ENCODE measurements at regions not wholly inside any gene's neighbourhood (a gene's known extent, or its start where the extent isn't known, plus 50 kb on each side); places are given as distances from the start of the nearest gene placed in this dataset.

DNA sequence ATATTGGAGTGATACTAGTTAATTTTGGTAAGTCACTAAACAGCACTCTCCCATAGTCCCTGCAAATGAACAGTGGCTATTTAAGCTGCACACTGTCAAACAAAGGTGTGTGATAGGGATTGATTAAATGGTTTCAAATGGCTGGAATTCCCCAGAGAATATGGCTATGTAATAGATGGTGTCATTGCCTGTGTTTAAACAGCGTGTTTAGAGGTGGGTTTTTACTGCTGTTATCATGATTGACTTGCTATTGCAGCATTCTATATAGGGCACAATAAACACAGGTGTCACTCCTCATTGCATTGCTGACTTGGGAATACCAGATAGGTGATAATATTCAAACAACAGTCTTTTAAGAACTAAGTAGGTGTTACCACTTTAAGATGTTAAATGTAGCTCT, 171.7 kb upstream of the MAN1A1 start:
- intact Hi-C loops (cut with micrococcal nuclease; ENCODE audit: unreplicated experiment), result no loop called here
- no peaks in the 10 kb centered on the region for H3K36me3 ChIP-seq (replicated peaks in 1 of 2; ENCODE audit: control insufficient read depth in 1 of 2, insufficient read depth in 2 of 2, low read length in 2 of 2)
- FAIRE-seq (no peak), ATAC-seq (no peak), DNase-seq (ENCODE audit: low spot score) (no peak)
- H4K20me1 ChIP-seq (ENCODE audit: insufficient read depth, low read length), result no peaks in the 10 kb centered on the region
- H3K9me3 ChIP-seq (ENCODE audit: low read length), result no peaks in the 10 kb centered on the region
- no peak overlapping the region for H3K4me2 ChIP-seq (ENCODE audit: low read depth, low read length)
- H3K27me3 ChIP-seq (ENCODE audit: control insufficient read depth in 1 of 2, insufficient read depth in 2 of 2, low read length in 2 of 2), result no peaks in the 10 kb centered on the region; a peak in 1 of 5 replicates
- H3K9ac ChIP-seq (ENCODE audit: insufficient read depth, low read depth, low read length), result no peak overlapping the region
- in situ Hi-C loops (cut with HindIII; ENCODE audit: extremely low pct_ligation_motif_present, low pct_unique_long_range_greater_than_20kb), result no loop called here
- no peak overlapping the region for H3K4me3 ChIP-seq (replicated peaks in 1 of 3; ENCODE audit: insufficient read depth in 1 of 3, low read depth in 2 of 3, low read length in 3 of 3)
- H3K27ac ChIP-seq (ENCODE audit: extremely low read length, insufficient read depth, low read length), result no peak overlapping the region
- no peak overlapping the region for H2AFZ ChIP-seq (ENCODE audit: low read length)
- WGBS (ENCODE audit: low lambda C conversion rate), result 0% methylated on average over 1 of the region's 1 CpG
- H3K4me1 ChIP-seq (ENCODE audit: insufficient read depth, low read length), result no peaks in the 10 kb centered on the region
- POLR2A ChIA-PET, result no interaction called here
- H3K79me2 ChIP-seq (ENCODE audit: insufficient read depth, low read length), result no peaks in the 10 kb centered on the region
- CTCF ChIA-PET (ENCODE audit: low intra/inter-chr PET ratio, low total read pairs), result no interaction called here
- TF ChIP-seq GATAD1 (CRISPR knock-in tag; IDR thresholded peaks at IDR 0.05) (no peak), ARNTL (CRISPR knock-in tag; IDR thresholded peaks at IDR 0.05) (no peak), SMYD3 (CRISPR knock-in tag; IDR thresholded peaks at IDR 0.05) (no peak)
- TF ChIP-seq, protein P1, sequence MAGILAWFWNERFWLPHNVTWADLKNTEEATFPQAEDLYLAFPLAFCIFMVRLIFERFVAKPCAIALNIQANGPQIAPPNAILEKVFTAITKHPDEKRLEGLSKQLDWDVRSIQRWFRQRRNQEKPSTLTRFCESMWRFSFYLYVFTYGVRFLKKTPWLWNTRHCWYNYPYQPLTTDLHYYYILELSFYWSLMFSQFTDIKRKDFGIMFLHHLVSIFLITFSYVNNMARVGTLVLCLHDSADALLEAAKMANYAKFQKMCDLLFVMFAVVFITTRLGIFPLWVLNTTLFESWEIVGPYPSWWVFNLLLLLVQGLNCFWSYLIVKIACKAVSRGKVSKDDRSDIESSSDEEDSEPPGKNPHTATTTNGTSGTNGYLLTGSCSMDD (CRISPR knock-in tag; IDR thresholded peaks at IDR 0.05), result no peak
- BruUV-seq (replicated peaks), result no TSS peak

DNA sequence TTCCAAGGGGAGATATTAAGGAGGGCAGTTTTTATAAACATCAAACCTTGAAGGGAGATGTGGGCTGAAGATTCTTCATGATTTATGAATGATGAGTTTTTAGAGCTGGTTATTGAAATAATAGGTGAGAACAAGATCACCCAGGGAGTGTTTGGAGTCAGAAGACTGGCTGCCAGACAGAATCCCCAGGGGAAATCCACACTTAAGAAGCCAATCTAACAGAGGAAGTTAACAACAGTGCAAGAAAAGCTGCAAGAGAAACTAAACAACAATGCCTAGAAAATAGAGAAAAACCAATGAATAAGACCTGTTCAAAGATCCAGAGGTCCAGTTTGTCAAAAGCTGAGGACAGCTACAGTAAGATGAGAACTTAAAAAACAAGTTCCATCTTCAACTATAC, 167.9 kb upstream of the MAN1A1 start:
- ATAC-seq (no peak), FAIRE-seq (no peak), DNase-seq (ENCODE audit: low spot score) (no peak)
- H3K27ac ChIP-seq (ENCODE audit: extremely low read length, insufficient read depth, low read length), result no peak overlapping the region
- no peak overlapping the region for H3K9ac ChIP-seq (ENCODE audit: insufficient read depth, low read depth, low read length)
- in situ Hi-C loops (cut with HindIII; ENCODE audit: extremely low pct_ligation_motif_present, low pct_unique_long_range_greater_than_20kb) (no loop called here), intact Hi-C loops (cut with micrococcal nuclease; ENCODE audit: unreplicated experiment) (no loop called here)
- ChIA-PET CTCF (ENCODE audit: low intra/inter-chr PET ratio, low total read pairs) (no interaction called here), POLR2A (no interaction called here)
- no peak overlapping the region for H2AFZ ChIP-seq (ENCODE audit: low read length)
- no peaks in the 10 kb centered on the region for H3K36me3 ChIP-seq (replicated peaks in 1 of 2; ENCODE audit: control insufficient read depth in 1 of 2, insufficient read depth in 2 of 2, low read length in 2 of 2)
- H3K9me3 ChIP-seq (ENCODE audit: low read length), result no peaks in the 10 kb centered on the region
- no peaks in the 10 kb centered on the region; a peak in 2 of 5 replicates for H3K27me3 ChIP-seq (ENCODE audit: control insufficient read depth in 1 of 2, insufficient read depth in 2 of 2, low read length in 2 of 2)
- H3K79me2 ChIP-seq (ENCODE audit: insufficient read depth, low read length), result no peaks in the 10 kb centered on the region
- no TSS peak for BruUV-seq (replicated peaks)
- H3K4me2 ChIP-seq (ENCODE audit: low read depth, low read length), result no peak overlapping the region
- no peaks in the 10 kb centered on the region for H4K20me1 ChIP-seq (ENCODE audit: insufficient read depth, low read length)
- H3K4me3 ChIP-seq (replicated peaks in 1 of 3; ENCODE audit: insufficient read depth in 1 of 3, low read depth in 2 of 3, low read length in 3 of 3), result no peak overlapping the region
- no peaks in the 10 kb centered on the region for H3K4me1 ChIP-seq (ENCODE audit: insufficient read depth, low read length)
- TF ChIP-seq NPAS2 (CRISPR knock-in tag; IDR thresholded peaks at IDR 0.05; ENCODE audit: borderline replicate concordance), result no peak
- no peak for TF ChIP-seq RNF2 (conservative IDR thresholded peaks at IDR 0.05; ENCODE audit: low read depth)
- TF ChIP-seq SMAD3 (CRISPR knock-in tag; IDR thresholded peaks at IDR 0.05), result no peak
- TF ChIP-seq, protein P2, sequence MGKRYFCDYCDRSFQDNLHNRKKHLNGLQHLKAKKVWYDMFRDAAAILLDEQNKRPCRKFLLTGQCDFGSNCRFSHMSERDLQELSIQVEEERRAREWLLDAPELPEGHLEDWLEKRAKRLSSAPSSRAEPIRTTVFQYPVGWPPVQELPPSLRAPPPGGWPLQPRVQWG (CRISPR knock-in tag; IDR thresholded peaks at IDR 0.05; ENCODE audit: borderline replicate concordance, low read depth), result no peak
- TF ChIP-seq, protein P3, sequence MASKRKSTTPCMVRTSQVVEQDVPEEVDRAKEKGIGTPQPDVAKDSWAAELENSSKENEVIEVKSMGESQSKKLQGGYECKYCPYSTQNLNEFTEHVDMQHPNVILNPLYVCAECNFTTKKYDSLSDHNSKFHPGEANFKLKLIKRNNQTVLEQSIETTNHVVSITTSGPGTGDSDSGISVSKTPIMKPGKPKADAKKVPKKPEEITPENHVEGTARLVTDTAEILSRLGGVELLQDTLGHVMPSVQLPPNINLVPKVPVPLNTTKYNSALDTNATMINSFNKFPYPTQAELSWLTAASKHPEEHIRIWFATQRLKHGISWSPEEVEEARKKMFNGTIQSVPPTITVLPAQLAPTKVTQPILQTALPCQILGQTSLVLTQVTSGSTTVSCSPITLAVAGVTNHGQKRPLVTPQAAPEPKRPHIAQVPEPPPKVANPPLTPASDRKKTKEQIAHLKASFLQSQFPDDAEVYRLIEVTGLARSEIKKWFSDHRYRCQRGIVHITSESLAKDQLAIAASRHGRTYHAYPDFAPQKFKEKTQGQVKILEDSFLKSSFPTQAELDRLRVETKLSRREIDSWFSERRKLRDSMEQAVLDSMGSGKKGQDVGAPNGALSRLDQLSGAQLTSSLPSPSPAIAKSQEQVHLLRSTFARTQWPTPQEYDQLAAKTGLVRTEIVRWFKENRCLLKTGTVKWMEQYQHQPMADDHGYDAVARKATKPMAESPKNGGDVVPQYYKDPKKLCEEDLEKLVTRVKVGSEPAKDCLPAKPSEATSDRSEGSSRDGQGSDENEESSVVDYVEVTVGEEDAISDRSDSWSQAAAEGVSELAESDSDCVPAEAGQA (IDR thresholded peaks at IDR 0.05; ENCODE audit: low read depth), result no peak
- TF ChIP-seq, protein P3 (CRISPR knock-in tag; IDR thresholded peaks at IDR 0.05; ENCODE audit: borderline replicate concordance), result no peak
- TF ChIP-seq ZNF432 (CRISPR knock-in tag; IDR thresholded peaks at IDR 0.05; ENCODE audit: borderline replicate concordance), result no peak
- TF ChIP-seq NR2F2 (IDR thresholded peaks at IDR 0.05; ENCODE audit: borderline replicate concordance, low read depth), result no peak
